DOHH2 (cell line): ENCODE measurements at regions not wholly inside any gene's neighbourhood (a gene's known extent, or its start where the extent isn't known, plus 50 kb on each side); places are given as distances from the start of the nearest gene placed in this dataset.

Experiments
- H3F3A ChIP-seq: fragments of 200-600 bp; sonication (generic), shearing (Covaris generic); 2 replicates; pipeline ENCODE4 v1.6.0; 2016; ENCODE audit warnings: antibody characterized with exemption, mild to moderate bottlenecking; ENCODE audit not compliant: control insufficient read depth, insufficient read depth
- H3K27ac ChIP-seq: fragments of 200-600 bp; sonication (generic); 2 replicates; pipeline ENCODE4 v1.5.1; 2014; ENCODE audit warnings: low read depth, mild to moderate bottlenecking, low read length, moderate library complexity
- H3K27me3 ChIP-seq: fragments of 200-600 bp; sonication (generic); 2 replicates; pipeline ENCODE4 v1.6.1; 2014; ENCODE audit warnings: mild to moderate bottlenecking, low read length, mixed read lengths; ENCODE audit not compliant: control insufficient read depth
- H3K36me3 ChIP-seq: fragments of 200-600 bp; sonication (generic); 2 replicates; pipeline ENCODE4 v1.6.1; 2014; ENCODE audit warnings: mild to moderate bottlenecking, low read length, moderate library complexity, mixed read lengths; ENCODE audit not compliant: control insufficient read depth
- H3K4me1 ChIP-seq: fragments of 200-600 bp; sonication (generic); 2 replicates; pipeline ENCODE4 v1.6.1; 2014; ENCODE audit warnings: mild to moderate bottlenecking, low read length, mixed read lengths; ENCODE audit not compliant: control insufficient read depth
- H3K4me2 ChIP-seq: fragments of 200-600 bp; sonication (generic); 2 replicates; pipeline ENCODE4 v1.6.0; 2014; ENCODE audit warnings: mild to moderate bottlenecking, low read length, moderate library complexity
- H3K4me3 ChIP-seq: fragments of 200-600 bp; sonication (generic); 2 replicates; pipeline ENCODE4 v1.5.1; 2014; ENCODE audit warnings: mild to moderate bottlenecking, low read length, mixed read lengths
- H3K79me2 ChIP-seq: fragments of 200-600 bp; sonication (generic); 2 replicates; pipeline ENCODE4 v1.6.1; 2014; ENCODE audit warnings: mild to moderate bottlenecking, low read length, mixed read lengths; ENCODE audit not compliant: control insufficient read depth
- H3K9me2 ChIP-seq: fragments of 200-600 bp; sonication (generic); replicated peaks from 2 replicates; pipeline ENCODE4 v1.6.1; 2014; ENCODE audit warnings: mild to moderate bottlenecking, low read length, mixed read lengths; ENCODE audit not compliant: control insufficient read depth
- H3K9me3 ChIP-seq: fragments of 200-600 bp; sonication (generic); 2 replicates; pipeline ENCODE4 v1.6.1; 2014; ENCODE audit warnings: antibody characterized with exemption, low read length, mixed read lengths; ENCODE audit not compliant: control insufficient read depth, insufficient read depth
- H4K20me1 ChIP-seq: fragments of 200-600 bp; sonication (generic); 2 replicates; pipeline ENCODE4 v1.6.0; 2014; ENCODE audit warnings: low read depth, mild to moderate bottlenecking, antibody characterized with exemption, low read length, moderate library complexity; ENCODE audit not compliant: control insufficient read depth, insufficient read depth
- CTCF ChIP-seq: fragments of 200-600 bp; sonication (generic); IDR thresholded peaks from one replicate; pipeline ENCODE4 v1.5.1; 2014; ENCODE audit warnings: antibody characterized with exemption, mild to moderate bottlenecking, low read depth, low read length; ENCODE audit not compliant: poor library complexity, severe bottlenecking
- EZH2phosphoT487 ChIP-seq: fragments of 200-600 bp; sonication (generic); IDR thresholded peaks from 2 replicates; pipeline ENCODE4 v1.6.1; 2017; ENCODE audit warnings: borderline replicate concordance, mild to moderate bottlenecking, antibody characterized with exemption, low read length, moderate library complexity, mixed read lengths

- H3K27ac ChIP-seq, result no peak overlapping the region
- H3K36me3 ChIP-seq, result no peaks in the 10 kb centered on the region
- H3F3A ChIP-seq, result no peaks in the 10 kb centered on the region
- no peak overlapping the region for H3K4me2 ChIP-seq
- no peaks in the 10 kb centered on the region for H3K9me3 ChIP-seq
- H3K9me2 ChIP-seq, result no peaks in the 10 kb centered on the region
- no peaks in the 10 kb centered on the region for H4K20me1 ChIP-seq
- no peaks in the 10 kb centered on the region for H3K4me1 ChIP-seq
- H3K79me2 ChIP-seq, result no peaks in the 10 kb centered on the region
- TF ChIP-seq EZH2phosphoT487, result no peak
- TF ChIP-seq CTCF, result no peak
- H3K4me3 ChIP-seq, result no peak overlapping the region
- no peaks in the 10 kb centered on the region for H3K27me3 ChIP-seq
Observed at GRCh38 chr22:19636696-19637407, 77.5 kb upstream of the SEPTIN5 start.

DNA sequence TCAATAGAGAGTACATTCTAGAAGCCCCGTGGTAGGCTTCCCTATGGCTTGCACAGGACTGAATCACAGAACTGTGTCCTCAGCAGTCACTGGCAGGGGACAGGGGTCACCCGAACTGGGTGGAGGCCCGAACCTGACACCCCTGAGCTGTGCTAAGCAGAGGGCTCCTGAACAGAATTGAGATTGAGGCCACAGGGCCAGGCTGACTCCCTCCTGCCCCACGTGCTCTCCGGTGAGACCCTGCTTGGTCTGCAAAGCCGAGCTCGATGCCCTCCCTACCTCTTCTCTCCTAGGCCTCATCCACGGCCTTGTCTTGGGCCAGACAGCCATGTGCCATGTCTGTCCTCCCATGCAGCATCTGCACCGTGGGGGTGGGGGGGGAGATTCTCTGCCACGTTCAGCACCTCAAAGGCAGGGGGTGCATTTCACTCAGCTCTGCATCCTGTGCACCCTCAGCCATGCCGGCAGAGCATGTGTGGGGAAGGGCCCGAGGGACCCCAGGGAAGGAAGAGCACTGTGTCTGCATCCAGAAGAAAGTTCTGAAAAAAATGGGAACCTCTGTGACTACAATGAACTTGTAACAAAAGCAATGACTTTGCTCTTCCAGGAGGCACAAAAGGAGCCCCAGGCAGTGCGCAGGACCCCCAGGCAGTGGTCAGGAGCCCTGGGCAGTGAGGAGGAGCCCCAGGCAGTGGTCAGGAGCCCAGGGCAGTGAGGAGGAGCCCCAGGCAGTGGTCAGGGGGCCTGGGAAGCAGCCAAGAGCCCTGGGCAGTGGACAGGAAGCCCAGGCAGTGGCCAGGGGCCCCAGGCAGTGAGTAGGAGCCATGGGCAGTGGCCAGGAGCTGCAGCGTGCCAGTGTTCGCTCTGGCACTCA, 76.7 kb upstream of the SEPTIN5 start:
- Histone ChIP-seq H3K4me2 (no peak overlapping the region), H4K20me1 (no peaks in the 10 kb centered on the region), H3K36me3 (no peaks in the 10 kb centered on the region), H3K9me2 (no peaks in the 10 kb centered on the region), H3F3A (no peaks in the 10 kb centered on the region), H3K4me3 (no peak overlapping the region), H3K27me3 (no peaks in the 10 kb centered on the region), H3K79me2 (no peaks in the 10 kb centered on the region), H3K9me3 (no peaks in the 10 kb centered on the region), H3K27ac (no peak overlapping the region), H3K4me1 (no peaks in the 10 kb centered on the region)
- TF ChIP-seq EZH2phosphoT487 (no peak), CTCF (no peak)

DNA sequence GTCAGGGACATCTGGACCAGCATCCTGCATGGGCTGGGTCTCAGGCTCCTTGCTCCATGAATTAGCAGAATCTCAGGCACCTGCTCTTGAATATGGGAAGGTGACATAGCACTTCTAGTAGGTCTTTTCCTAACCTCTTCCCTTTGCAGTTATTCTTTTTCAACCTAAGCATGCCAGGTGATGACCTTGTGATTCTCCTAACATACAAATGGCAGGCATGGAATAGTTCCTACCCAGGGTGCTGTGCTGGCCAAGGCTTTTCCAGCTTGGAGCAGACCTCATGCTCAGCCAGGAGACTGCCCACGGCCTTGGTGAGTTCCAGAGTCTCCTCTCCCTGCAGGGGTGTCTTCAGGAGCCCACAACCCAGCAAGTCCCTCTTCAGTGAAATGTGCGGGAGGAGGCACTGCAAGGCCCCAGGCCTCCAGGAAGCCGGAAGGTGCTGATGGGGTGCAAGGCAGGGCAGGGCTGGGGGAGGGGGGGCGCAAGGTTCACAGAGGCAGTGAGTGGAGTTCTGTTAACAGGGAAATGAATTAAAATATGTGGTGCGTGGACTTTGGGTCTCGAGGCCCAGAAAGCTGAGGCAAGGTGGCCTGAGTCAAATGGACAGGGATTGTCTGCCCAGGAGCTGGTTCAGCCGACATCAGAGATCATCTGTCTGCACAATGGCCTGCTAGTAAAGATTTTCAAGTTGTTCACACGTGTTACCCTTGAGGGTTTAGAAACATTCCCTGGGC, 75.9 kb upstream of the SEPTIN5 start:
- H3F3A ChIP-seq, result no peaks in the 10 kb centered on the region
- H3K79me2 ChIP-seq, result no peaks in the 10 kb centered on the region
- 0 out of 2 replicates have a peak, but pooled peaks cover under 1% of the 10 kb centered on the region for H3K27me3 ChIP-seq
- H3K9me2 ChIP-seq, result no peaks in the 10 kb centered on the region
- H3K27ac ChIP-seq, result no peak overlapping the region
- no peaks in the 10 kb centered on the region for H4K20me1 ChIP-seq
- H3K4me1 ChIP-seq, result no peaks in the 10 kb centered on the region
- no peaks in the 10 kb centered on the region for H3K36me3 ChIP-seq
- no peak overlapping the region for H3K4me3 ChIP-seq
- no peaks in the 10 kb centered on the region for H3K9me3 ChIP-seq
- no peak overlapping the region for H3K4me2 ChIP-seq
- TF ChIP-seq EZH2phosphoT487, result no peak
- no peak for TF ChIP-seq CTCF
